ENCODE measurements at regions not wholly inside any gene's neighbourhood (a gene's known extent, or its start where the extent isn't known, plus 50 kb on each side); places are given as distances from the start of the nearest gene placed in this dataset.

DNA sequence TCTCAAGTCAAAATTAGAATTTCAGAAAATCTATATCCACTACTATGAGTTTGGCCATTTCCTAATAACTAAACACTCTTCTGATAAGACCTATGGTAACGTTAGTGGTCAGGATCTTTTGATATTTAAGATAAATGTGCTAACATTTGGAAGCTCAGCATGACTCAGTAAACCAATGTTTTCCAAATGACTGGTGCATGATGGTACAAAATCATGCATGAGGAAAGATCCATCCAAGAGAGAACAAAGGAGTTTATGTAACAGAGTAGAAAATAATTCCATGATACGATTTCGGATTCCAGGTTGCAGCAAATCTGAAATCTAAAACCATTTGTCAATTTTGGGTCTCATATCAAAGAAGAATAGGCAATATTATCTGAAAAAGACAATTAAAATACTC lies 279.2 kb downstream of the NSG2 start:
- TF ChIP-seq POLR2AphosphoS5 (IDR thresholded peaks at IDR 0.05; ENCODE audit: low read depth, low read length) (no peak), SIN3A (IDR thresholded peaks at IDR 0.05; ENCODE audit: borderline replicate concordance, insufficient read depth, low read depth, low read length) (no peak)
- TF ChIP-seq, protein P1, sequence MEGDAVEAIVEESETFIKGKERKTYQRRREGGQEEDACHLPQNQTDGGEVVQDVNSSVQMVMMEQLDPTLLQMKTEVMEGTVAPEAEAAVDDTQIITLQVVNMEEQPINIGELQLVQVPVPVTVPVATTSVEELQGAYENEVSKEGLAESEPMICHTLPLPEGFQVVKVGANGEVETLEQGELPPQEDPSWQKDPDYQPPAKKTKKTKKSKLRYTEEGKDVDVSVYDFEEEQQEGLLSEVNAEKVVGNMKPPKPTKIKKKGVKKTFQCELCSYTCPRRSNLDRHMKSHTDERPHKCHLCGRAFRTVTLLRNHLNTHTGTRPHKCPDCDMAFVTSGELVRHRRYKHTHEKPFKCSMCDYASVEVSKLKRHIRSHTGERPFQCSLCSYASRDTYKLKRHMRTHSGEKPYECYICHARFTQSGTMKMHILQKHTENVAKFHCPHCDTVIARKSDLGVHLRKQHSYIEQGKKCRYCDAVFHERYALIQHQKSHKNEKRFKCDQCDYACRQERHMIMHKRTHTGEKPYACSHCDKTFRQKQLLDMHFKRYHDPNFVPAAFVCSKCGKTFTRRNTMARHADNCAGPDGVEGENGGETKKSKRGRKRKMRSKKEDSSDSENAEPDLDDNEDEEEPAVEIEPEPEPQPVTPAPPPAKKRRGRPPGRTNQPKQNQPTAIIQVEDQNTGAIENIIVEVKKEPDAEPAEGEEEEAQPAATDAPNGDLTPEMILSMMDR (IDR thresholded peaks at IDR 0.05), result no peak

All from Panc1 (cell line).